Epithelial cell of proximal tubule (primary cell): ENCODE measurements at regions not wholly inside any gene's neighbourhood (a gene's known extent, or its start where the extent isn't known, plus 50 kb on each side); places are given as distances from the start of the nearest gene placed in this dataset.

Experiments
- DNase-seq: peaks from one replicate; pipeline ENCODE4 v3.0.0-alpha.2; 2011; ENCODE audit warnings: low read depth
- H3K4me3 ChIP-seq: 2 replicates; pipeline ENCODE4 v1.5.1; 2011; ENCODE audit warnings: low read depth, mild to moderate bottlenecking, low read length
- TF ChIP-seq, protein P1 (sequence below): conservative IDR thresholded peaks from 2 replicates; pipeline ENCODE4 v1.5.1; 2012; ENCODE audit warnings: low read depth, mild to moderate bottlenecking, low read length

DNA sequence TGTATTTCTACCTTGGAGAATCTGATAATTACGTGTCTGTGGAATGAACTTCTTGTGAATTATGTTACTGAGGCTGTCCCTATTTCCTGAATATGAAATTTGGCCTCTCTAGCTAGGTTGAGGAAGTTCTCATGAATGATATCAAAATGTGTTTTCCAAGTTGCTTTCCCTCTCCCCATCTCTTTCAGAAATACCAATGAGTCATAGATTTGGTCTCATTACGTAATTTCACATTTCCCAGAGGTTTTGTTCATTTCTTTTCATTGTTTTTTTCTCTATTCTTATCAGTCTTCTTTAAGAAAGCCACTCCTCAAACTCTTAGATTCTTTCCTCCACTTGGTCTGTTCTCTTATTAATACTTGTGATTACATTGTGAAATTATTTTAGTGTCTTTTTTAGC is 923.8 kb upstream of the CDH9 start:
- DNase-seq = no peak
- TF ChIP-seq, protein P1, sequence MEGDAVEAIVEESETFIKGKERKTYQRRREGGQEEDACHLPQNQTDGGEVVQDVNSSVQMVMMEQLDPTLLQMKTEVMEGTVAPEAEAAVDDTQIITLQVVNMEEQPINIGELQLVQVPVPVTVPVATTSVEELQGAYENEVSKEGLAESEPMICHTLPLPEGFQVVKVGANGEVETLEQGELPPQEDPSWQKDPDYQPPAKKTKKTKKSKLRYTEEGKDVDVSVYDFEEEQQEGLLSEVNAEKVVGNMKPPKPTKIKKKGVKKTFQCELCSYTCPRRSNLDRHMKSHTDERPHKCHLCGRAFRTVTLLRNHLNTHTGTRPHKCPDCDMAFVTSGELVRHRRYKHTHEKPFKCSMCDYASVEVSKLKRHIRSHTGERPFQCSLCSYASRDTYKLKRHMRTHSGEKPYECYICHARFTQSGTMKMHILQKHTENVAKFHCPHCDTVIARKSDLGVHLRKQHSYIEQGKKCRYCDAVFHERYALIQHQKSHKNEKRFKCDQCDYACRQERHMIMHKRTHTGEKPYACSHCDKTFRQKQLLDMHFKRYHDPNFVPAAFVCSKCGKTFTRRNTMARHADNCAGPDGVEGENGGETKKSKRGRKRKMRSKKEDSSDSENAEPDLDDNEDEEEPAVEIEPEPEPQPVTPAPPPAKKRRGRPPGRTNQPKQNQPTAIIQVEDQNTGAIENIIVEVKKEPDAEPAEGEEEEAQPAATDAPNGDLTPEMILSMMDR = no peak
- H3K4me3 ChIP-seq = no peak overlapping the region

DNA sequence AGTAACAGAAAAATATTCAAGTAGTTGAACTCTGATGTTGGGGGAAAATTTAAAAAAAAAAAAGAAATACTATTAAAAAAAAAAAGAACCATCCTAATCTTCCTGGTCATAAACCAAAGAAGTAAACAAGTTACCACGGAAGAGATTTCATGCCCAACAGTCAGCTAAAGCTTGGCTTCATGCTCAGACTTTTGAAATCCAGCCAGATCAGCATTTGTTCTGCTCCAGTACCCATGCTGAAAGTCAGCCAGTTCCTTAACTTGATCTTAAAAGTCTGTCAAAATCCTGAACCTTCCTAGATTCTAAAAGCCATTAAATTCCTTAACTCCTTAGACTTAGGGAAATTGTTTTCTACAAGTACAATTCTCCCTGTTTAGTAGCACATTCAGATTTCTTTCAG is 908.7 kb upstream of the CDH9 start:
- no peak overlapping the region for H3K4me3 ChIP-seq
- DNase-seq = peak; percentile 26
- TF ChIP-seq, protein P1 = no peak

DNA sequence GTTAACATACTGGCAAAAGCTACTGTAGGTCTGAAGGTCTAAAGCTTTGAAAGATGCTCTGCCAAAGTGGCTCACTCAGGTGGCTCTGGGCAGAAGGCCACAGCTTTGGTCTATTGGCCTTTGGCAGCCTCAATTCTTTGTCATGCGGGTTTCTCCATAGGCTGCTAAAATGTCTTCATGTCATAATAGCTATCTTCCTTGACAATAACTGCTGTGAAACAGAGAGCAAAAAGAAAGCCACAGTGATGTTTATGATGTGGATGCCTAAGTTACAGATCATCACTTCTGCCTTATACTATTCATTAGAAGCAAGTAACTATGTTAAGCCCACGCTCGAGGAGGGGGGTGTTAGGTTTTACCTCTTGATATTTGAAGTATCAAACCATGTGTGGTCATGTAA is 906.1 kb upstream of the CDH9 start:
- H3K4me3 ChIP-seq = no peak overlapping the region
- TF ChIP-seq, protein P1 = no peak
- DNase-seq = no peak

DNA sequence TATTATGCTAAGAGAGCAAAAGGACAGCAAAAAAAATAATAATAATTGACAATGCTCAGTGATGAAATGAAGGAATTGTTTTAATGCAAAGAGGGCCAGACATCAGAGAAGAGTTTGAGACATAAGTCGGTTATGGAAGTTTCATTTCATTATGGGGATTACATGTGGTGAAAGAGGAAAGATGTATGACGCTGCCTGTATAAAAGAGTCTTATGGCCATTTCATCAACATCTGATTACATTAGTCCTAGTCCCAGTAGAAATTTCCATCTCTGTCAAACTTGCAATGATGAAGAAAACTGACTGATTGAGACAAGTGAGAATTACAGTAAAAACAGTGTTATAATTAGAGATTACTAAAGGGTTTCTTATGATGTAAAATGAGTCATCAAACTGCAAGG is 900.6 kb upstream of the CDH9 start:
- no peak overlapping the region for H3K4me3 ChIP-seq
- TF ChIP-seq, protein P1 = no peak
- DNase-seq = no peak

DNA sequence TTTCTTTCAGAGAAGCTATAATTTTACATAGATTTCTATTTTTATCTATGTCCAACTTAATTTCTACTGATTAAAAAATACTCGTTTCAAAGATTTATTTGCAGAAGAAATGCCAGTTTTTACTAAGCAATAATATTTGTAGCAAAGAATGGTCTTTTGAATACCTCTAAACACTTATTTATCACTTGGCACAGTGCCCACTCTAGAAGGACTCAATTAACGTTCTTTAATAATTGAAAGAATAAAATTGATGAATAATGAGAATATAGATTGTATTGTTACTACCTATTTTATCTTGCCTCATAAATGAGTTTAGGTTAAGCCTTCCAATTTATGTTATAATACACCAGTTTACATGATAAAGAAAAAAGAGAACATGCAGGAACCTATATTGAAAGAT is 889.7 kb upstream of the CDH9 start:
- H3K4me3 ChIP-seq = no peak overlapping the region
- no peak for DNase-seq
- TF ChIP-seq, protein P1 = no peak

DNA sequence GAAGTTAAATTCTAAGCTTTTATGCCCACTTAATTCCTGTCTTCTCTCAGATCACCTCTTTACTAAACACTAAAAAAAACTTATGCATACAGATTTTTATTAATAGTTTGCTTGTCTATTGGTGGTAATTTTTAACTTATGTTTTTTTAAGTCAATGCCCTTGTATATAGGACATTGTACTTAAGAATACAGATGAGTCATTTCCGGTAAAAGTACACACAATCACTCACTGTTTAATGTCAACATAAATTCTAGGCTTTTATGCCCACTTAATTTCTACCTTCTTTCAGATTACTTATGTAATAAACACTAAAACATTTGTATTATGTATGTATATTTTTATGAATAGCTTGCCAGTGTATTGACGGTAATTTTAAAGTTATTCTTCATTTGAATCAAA is 872.8 kb upstream of the CDH9 start:
- no peak for DNase-seq
- H3K4me3 ChIP-seq = no peak overlapping the region
- TF ChIP-seq, protein P1 = no peak

DNA sequence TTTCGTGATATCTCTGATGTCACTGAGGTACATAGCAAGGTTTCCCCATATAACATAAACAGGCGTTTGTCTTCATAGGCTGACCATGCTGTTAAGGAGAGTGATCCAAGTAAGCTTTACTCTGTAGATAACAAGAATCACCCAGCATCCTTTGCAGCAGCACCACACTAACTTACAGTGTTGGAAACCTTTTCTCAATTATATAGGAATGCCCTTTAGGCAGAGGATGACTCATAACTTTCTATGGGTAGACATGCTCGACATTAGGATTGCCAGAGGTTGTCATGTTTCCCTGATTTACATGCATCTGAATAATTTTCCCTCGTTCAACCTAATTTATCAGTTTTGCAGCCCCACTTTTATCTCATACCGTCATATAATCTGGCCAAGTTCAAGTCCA is 870.0 kb upstream of the CDH9 start:
- H3K4me3 ChIP-seq = no peak overlapping the region
- TF ChIP-seq, protein P1 = no peak
- DNase-seq = no peak
